ENCODE measurements at regions not wholly inside any gene's neighbourhood (a gene's known extent, or its start where the extent isn't known, plus 50 kb on each side); places are given as distances from the start of the nearest gene placed in this dataset.
A peak's percentile ranks its signal among the peaks of the same experiment; 100 is the strongest.

- TF ChIP-seq, protein P1, sequence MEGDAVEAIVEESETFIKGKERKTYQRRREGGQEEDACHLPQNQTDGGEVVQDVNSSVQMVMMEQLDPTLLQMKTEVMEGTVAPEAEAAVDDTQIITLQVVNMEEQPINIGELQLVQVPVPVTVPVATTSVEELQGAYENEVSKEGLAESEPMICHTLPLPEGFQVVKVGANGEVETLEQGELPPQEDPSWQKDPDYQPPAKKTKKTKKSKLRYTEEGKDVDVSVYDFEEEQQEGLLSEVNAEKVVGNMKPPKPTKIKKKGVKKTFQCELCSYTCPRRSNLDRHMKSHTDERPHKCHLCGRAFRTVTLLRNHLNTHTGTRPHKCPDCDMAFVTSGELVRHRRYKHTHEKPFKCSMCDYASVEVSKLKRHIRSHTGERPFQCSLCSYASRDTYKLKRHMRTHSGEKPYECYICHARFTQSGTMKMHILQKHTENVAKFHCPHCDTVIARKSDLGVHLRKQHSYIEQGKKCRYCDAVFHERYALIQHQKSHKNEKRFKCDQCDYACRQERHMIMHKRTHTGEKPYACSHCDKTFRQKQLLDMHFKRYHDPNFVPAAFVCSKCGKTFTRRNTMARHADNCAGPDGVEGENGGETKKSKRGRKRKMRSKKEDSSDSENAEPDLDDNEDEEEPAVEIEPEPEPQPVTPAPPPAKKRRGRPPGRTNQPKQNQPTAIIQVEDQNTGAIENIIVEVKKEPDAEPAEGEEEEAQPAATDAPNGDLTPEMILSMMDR (conservative IDR thresholded peaks at IDR 0.05; ENCODE audit: low read depth, low read length), result peak; percentile 73
- TF ChIP-seq EZH2 (IDR thresholded peaks at IDR 0.05; ENCODE audit: borderline replicate concordance, low read depth, low read length, poor library complexity, severe bottlenecking), result no peak
Observed at GRCh38 chr20:1800777-1801176, 94.4 kb upstream of the SIRPA start.
